ENCODE measurements at regions not wholly inside any gene's neighbourhood (a gene's known extent, or its start where the extent isn't known, plus 50 kb on each side); places are given as distances from the start of the nearest gene placed in this dataset.

DNA sequence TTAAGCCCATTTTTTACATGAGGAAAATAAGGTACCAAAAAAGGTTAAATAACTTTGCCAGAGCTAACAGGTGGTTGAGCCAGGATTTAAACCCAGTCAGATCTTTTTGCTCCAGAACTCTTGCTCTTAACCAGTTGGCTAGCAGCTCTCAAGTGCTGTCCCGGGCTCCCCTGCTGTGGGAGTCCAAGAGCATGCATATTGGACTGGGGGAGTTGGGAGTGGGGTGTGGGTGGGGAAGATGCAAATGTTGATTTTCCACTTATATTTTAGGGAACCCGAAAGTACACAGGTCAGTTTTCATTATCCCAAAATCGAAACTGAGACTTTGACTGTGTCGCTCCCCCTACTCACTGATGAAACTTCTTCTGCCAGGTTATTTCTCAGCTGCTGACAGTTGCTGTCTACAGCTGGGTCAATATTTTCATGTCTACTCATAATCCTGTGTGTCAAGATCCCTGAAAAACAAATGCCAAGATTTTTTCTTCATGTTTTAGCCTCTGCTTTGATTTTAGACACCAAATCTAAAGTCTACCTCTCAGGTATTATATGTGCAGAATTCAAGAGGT is 172.3 kb upstream of the TMPO start:
- no peak for DNase-seq (ENCODE audit: low read depth, low spot score)

- DNase-seq (ENCODE audit: low read depth, low spot score): no peak
These were observed 171.1 kb upstream of the TMPO start for GRCh38 chr12:98344046-98344930.

DNA sequence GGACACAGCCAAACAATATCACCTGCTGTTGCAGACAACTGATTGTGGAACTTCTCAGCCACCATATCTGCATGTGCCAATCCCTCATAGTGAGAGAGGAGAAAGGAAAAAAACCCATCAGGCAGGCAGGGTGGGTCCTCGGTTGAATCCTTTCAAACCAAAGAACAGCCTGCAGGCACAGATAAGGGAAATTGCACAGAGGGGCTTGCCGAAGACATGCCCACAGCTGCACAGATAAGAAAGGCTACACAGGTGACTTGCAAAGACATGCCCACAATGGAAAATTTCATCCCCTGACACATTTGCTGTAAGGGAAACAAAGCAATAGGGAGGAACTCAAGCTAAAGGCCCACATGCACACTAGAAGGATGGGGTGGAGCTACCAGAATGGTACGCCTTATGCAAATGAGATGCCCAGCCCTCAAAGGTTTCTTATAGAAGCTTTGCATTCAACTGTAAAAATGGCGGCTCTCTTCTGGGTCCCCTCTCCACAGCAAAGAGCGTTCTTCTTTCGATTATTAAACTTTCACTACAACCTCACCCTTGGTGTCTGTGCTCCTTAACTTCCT is 170.0 kb upstream of the TMPO start:
- no peak for DNase-seq (ENCODE audit: low read depth, low spot score)

DNA sequence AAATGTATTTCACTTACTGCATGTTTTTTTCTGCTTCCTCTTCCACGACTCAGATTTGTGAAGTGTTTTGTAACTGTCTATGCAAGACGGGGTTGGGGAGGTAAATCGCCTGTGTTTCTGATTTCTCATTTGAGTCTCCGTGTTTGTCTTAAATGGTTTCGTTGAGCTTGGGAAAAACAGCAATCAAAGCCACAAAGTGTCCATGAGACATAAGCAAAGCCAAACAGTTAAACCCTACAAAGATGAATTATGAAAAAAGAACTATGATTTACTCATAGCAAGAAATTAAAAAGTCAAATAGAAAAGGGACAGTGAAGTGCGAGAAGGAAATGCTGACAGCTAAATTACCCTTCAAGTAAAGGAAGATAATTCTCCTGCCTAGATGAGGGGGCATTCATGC is 164.3 kb upstream of the TMPO start:
- no peak for DNase-seq (ENCODE audit: low read depth, low spot score)

DNA sequence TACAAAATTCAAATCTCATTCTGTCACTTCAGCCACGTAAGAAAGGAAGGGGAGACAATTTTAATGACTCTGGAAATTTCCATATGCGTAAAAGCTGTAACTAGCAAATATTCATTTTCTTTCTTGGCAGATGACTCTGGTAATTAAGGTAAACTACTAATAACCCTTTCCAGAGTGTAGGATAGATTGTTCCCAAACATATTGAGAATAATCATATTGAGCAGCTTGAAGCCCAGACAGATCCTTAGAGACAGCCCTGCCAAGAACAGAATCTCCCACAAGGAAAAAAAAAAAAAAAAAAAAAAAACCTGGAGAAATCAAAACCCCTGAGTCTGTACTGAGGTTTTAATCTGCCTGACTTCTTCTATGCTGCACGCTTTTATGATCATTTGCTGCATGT is 163.6 kb upstream of the TMPO start:
- no peak for DNase-seq (ENCODE audit: low read depth, low spot score)

- DNase-seq (ENCODE audit: low read depth, low spot score): no peak
These were observed 163.1 kb upstream of the TMPO start for GRCh38 chr12:98352218-98352811.

DNA sequence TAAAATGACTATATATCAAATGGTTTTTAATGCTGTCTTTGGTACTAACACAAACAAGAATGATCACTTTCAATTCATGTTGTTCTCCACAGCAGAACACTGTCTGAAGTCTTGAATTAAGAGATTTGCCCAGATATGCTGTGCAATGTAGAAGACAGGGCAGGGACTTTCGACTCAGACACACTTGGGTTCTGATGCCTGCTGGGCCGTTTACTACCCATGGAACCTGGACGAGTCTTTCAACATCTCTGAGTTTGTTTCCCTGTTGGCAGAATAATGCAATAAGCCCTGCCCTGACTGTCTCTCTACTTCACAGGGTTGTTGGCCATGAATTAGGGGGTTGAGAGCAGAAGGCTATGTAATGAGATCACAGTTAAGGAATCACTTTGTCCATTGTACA is 162.6 kb upstream of the TMPO start:
- DNase-seq (ENCODE audit: low read depth, low spot score): no peak

DNA sequence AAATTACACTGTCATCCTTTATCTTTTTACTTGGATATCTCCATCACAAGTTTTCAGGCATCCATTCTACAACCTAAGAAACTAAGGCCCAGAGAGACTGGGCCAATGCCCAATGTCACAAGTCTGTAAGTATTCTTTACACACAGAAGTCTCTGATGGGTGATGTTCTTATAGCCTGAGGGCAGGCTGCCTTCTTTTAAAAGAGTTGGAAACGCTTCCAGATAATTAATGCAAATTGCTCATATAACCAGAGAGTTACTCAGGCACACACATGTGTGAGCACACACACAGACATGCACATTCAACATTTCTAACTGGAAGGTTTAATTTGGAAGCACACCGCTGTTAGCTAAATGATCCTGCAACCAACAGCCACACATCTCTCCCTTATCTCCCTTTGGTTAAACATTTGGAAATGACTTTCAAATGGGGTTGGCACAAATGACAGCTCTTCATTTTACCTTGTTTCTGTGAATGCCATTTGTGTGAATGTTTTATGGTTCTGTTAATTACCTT is 160.8 kb upstream of the TMPO start:
- no peak for DNase-seq (ENCODE audit: low read depth, low spot score)

GRCh38 chr12:98355322-98355721 is 160.1 kb upstream of the TMPO start:
- DNase-seq (ENCODE audit: low read depth, low spot score): no peak

DNA sequence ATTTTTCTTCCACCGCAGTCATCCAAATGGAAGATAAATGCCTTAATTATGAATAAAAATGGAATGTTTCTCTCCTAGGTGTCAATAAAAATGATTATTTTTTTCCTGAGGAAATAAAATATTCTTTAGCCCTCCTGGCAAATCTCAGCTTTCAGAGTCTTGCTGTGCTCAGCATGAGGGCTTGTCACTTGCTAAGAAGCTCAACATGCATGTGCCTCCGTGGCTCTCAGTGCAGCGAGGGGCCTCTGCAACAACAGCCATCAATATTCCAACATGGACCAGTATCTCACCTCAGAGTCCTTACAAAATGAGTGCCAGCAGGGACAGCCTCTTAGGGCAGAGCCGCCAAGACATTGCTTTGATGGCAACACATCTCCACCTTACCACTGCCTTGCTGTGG is 159.5 kb upstream of the TMPO start:
- no peak for DNase-seq (ENCODE audit: low read depth, low spot score)

GRCh38 chr12:98358144-98358543 is 157.2 kb upstream of the TMPO start:
- DNase-seq (ENCODE audit: low read depth, low spot score): no peak

GRCh38 chr12:98359856-98360255 is 155.5 kb upstream of the TMPO start:
- no peak for DNase-seq (ENCODE audit: low read depth, low spot score)

- no peak for DNase-seq (ENCODE audit: low read depth, low spot score)
These were observed 155.0 kb upstream of the TMPO start for GRCh38 chr12:98360401-98360800.

DNA sequence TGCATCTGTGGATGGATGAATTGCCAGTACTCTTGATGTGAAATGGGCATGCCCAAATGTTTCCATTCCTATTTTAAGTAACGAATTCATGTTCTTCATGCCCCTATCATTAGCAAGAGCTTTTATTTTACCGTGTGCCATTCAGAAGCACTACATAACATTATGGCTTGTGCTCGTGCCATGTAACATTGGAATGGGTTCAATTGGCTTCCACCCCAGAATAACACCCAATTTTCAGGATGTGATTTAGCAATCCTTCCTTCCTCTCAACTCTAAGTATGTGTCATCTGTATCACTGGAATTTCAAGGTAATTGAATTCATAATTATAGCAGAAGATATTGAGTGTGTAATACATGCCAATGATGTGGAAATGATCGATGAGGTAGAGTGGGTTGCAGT is 145.8 kb upstream of the TMPO start:
- DNase-seq (ENCODE audit: low read depth, low spot score): no peak

- no peak for DNase-seq (ENCODE audit: low read depth, low spot score)
These were observed 144.4 kb upstream of the TMPO start for GRCh38 chr12:98370976-98371375.

- no peak for DNase-seq (ENCODE audit: low read depth, low spot score)
These were observed 144.0 kb upstream of the TMPO start for GRCh38 chr12:98371419-98371818.

DNA sequence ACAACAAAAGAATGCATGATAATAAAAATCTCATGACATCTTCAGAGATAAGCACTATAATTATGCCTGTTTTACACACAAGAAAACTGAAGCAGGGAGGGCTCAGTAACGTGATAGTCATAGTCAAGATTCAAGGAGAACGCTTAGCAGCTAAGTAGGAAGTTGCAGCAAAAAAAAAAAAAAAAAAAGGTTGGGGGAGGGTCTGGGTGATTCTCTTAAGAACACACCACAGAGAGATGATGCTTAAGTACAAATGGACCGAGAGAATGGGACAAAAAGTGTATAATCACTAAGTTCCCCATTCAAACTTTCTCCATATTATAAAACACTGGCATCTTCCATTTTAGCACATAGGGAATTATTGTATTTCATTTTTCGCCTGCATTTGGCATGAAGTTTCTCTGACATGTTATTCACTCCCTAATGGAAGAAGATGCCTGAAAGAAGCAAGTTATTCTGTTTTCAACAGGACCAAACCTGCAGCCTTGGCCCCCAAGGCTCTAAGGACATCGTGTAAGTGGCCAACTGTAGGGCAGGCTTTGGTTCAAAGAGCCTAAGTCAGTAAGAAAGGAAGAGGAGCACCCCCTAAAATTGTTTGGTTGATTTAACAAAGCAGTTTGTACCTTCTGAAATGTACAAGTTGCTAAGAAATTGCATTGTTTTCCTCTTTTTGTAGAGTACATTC is 142.9 kb upstream of the TMPO start:
- no peak for DNase-seq (ENCODE audit: low read depth, low spot score)

GRCh38 chr12:98373025-98373554 is 142.3 kb upstream of the TMPO start:
- DNase-seq (ENCODE audit: low read depth, low spot score): no peak

- no peak for DNase-seq (ENCODE audit: low read depth, low spot score)
These were observed 141.4 kb upstream of the TMPO start for GRCh38 chr12:98374007-98374406.

DNA sequence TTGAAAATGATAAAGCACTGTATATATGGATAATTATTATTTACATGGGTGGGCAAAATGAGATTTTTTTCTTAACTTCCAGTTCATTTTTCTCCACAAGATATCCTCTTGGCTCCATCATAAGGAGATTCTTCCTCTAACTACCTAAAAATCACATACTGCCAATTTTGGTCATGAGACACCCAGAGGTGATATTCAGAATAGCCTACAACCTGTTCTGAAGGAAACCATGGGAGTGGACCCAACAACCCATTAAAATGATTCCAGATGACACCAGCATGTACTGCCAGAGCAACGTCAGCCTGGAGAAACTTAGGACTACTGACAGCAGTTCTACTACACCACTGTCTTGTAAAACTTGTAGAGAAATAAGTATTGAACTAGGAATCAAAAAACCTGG is 136.3 kb upstream of the TMPO start:
- no peak for DNase-seq (ENCODE audit: low read depth, low spot score)

- DNase-seq (ENCODE audit: low read depth, low spot score): no peak
These were observed 129.7 kb upstream of the TMPO start for GRCh38 chr12:98385641-98386040.

DNA sequence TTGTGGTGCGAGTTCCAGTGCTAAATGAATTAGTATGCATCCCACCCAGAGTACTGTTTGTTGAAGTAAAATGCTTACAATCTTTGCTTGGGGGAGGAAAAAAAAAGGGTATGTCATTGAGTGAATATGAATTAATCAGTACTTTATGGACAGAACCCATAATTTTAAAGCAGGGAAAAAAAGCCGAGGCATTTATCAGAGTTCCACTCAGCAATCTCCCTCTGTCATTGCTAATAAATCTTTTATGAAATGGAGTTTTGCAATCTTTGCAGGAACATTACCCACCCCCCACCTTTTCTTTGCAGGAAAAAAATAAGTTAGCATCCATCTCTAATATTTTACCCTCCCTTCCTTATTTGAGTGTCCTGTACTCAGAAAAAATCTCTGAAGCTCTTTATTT is 127.9 kb upstream of the TMPO start:
- DNase-seq (ENCODE audit: low read depth, low spot score): no peak

All from iPS DF 19.7 (cell line).